ENCODE measurements at regions not wholly inside any gene's neighbourhood (a gene's known extent, or its start where the extent isn't known, plus 50 kb on each side); places are given as distances from the start of the nearest gene placed in this dataset.

DNA sequence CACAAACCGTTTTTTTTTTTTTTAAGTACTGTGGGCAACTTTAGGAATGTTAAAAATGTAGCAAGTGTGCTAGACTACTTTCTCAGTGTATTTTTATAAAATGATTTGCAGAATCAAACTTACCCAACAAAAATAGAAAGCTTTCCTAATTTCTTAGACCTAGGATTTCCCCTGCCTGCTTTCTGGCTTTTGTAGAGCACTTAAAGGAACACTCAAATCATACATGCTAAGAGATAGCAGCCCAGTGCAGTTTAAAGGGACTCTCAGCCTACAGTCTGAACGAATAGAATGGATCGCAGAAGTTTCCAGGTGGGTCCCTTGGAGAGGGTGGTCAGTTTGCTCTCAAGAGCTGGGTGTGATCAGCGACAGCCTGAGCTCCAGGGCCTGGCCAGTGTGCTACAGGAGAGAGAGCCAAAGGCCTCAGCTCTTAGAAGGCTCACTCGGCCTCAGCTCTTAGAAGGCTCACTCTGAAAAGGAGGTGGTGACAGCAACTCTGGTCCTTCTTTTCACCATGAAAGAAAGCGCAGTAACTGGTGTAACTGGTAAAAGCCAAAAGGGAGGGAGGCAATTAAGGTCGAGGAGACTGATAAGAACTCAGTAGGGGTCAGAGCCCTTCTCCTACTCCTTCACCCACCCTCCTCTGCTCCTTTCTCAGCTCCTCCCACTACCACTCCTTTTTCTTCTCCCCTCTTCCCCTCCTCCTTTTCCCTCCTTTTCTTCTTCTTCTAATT lies 142.4 kb downstream of the ZFP64 start:
- TF ChIP-seq CTCF (IDR thresholded peaks at IDR 0.05) = no peak
- no peak for TF ChIP-seq ZFX (IDR thresholded peaks at IDR 0.05; ENCODE audit: borderline replicate concordance)

All from 22Rv1 (cell line).